Keratinocyte (primary cell): ENCODE measurements at regions not wholly inside any gene's neighbourhood (a gene's known extent, or its start where the extent isn't known, plus 50 kb on each side); places are given as distances from the start of the nearest gene placed in this dataset.

Source experiments
- DNase-seq: peaks from one replicate; pipeline ENCODE4 v3.0.0-alpha.2; 2011; ENCODE audit warnings: low read depth, missing footprints, low spot score
- FAIRE-seq: peaks from 2 replicates; lab custom pipeline; 2011; peaks lifted over from hg19 to GRCh38; lab: Jason Lieb, UNC
- H2AFZ ChIP-seq: 2 replicates; pipeline ENCODE4 v1.6.0; 2012; ENCODE audit warnings: low read length, control low read depth, inconsistent platforms; ENCODE audit not compliant: control insufficient read depth
- H3K27ac ChIP-seq: 2 replicates; pipeline ENCODE4 v1.5.1; 2011; ENCODE audit warnings: low read length; ENCODE audit not compliant: control insufficient read depth, insufficient read depth
- H3K27me3 ChIP-seq: 3 replicates; pipeline ENCODE4 v1.6.0; 2011; ENCODE audit warnings: low read length; ENCODE audit not compliant: control insufficient read depth, insufficient read depth; ENCODE audit errors: extremely low read depth
- H3K36me3 ChIP-seq, 2 experiments: 2 replicates in 1 of 2; 3 replicates in 1 of 2; pipeline ENCODE4 v1.5.1; 2011; ENCODE audit warnings: low read length in 2 of 2, mild to moderate bottlenecking in 1 of 2; ENCODE audit not compliant: control insufficient read depth in 2 of 2, insufficient read depth in 2 of 2; ENCODE audit errors: extremely low read depth in 1 of 2
- H3K4me1 ChIP-seq: 3 replicates; pipeline ENCODE4 v1.5.1; 2011; ENCODE audit warnings: low read length; ENCODE audit not compliant: control insufficient read depth, insufficient read depth; ENCODE audit errors: extremely low read depth
- H3K4me2 ChIP-seq: 3 replicates; pipeline ENCODE4 v1.6.0; 2011; ENCODE audit warnings: low read depth, low read length; ENCODE audit not compliant: control insufficient read depth, insufficient read depth; ENCODE audit errors: extremely low read depth
- H3K4me3 ChIP-seq, 3 experiments: fragments of 200-600 bp in 1 of 3; sonication (generic) in 1 of 3; 2 replicates in 2 of 3; 3 replicates in 1 of 3; pipeline ENCODE4 v1.5.1; 2011 to 2016; ENCODE audit warnings: low read length in 3 of 3, mild to moderate bottlenecking in 3 of 3, control low read depth in 2 of 3, inconsistent platforms in 1 of 3, low read depth in 1 of 3, mixed read lengths in 1 of 3, mixed run types in 1 of 3, moderate library complexity in 1 of 3; ENCODE audit not compliant: control insufficient read depth in 2 of 3, insufficient read depth in 2 of 3; ENCODE audit errors: extremely low read depth in 1 of 3
- H3K79me2 ChIP-seq: 2 replicates; pipeline ENCODE4 v1.6.0; 2012; ENCODE audit warnings: low read length; ENCODE audit not compliant: control insufficient read depth, insufficient read depth
- H3K9ac ChIP-seq: 3 replicates; pipeline ENCODE4 v1.6.0; 2011; ENCODE audit warnings: low read length; ENCODE audit not compliant: control insufficient read depth, insufficient read depth; ENCODE audit errors: extremely low read depth
- H3K9me1 ChIP-seq: 3 replicates; pipeline ENCODE4 v1.6.0; 2011; ENCODE audit warnings: low read length; ENCODE audit not compliant: control insufficient read depth, insufficient read depth; ENCODE audit errors: extremely low read depth
- H3K9me3 ChIP-seq: 2 replicates; pipeline ENCODE4 v1.5.1; 2012; ENCODE audit warnings: low read depth, low read length; ENCODE audit not compliant: control insufficient read depth
- H4K20me1 ChIP-seq: 3 replicates; pipeline ENCODE4 v1.6.0; 2011; ENCODE audit warnings: low read length; ENCODE audit not compliant: control insufficient read depth, insufficient read depth; ENCODE audit errors: extremely low read depth
- CTCF ChIP-seq, 3 experiments: IDR thresholded peaks in 1 of 3; conservative IDR thresholded peaks in 1 of 3; optimal IDR thresholded peaks in 1 of 3; 2 replicates in 2 of 3; 3 replicates in 1 of 3; pipeline versions ENCODE3 to v1.5.1; 2011; ENCODE audit warnings: low read length in 3 of 3, mild to moderate bottlenecking in 3 of 3, moderate library complexity in 2 of 3, control low read depth in 1 of 3, inconsistent platforms in 1 of 3; ENCODE audit not compliant: insufficient read depth in 2 of 3; ENCODE audit errors: extremely low read depth in 1 of 3
- EZH2 ChIP-seq: IDR thresholded peaks from one replicate; pipeline ENCODE4 v1.6.1; 2012; ENCODE audit warnings: inconsistent platforms, mild to moderate bottlenecking, low read length, moderate library complexity
- dilution Hi-C: fragments of 300-500 bp; cut with MboI; formaldehyde crosslinking; loops from one replicate; pipeline ENCODE4 v1.7.0; 2020; ENCODE audit warnings: low sequenced_read_pairs; ENCODE audit not compliant: extremely low pct_ligation_motif_present

GRCh38 chr3:181888234-181888633 lies 176.5 kb downstream of the SOX2 start:
- Histone ChIP-seq H2AFZ (no peak overlapping the region), H3K36me3 (no peaks in the 10 kb centered on the region)
- dilution Hi-C loops, result no loop called here

GRCh38 chr3:181892848-181893247 lies 181.1 kb downstream of the SOX2 start:
- no peak overlapping the region for H3K9ac ChIP-seq
- dilution Hi-C loops, result no loop called here
- no peak for TF ChIP-seq CTCF (optimal IDR thresholded peaks at IDR 0.05 in 1 of 3, IDR thresholded peaks at IDR 0.05 in 1 of 3, conservative IDR thresholded peaks at IDR 0.05 in 1 of 3; ENCODE audit: extremely low read depth in 1 of 3, insufficient read depth in 2 of 3, low read length in 3 of 3)
- TF ChIP-seq EZH2, result no peak
- no peak overlapping the region for H3K4me3 ChIP-seq
- H3K27me3 ChIP-seq, result no peaks in the 10 kb centered on the region
- H3K9me3 ChIP-seq, result no peaks in the 10 kb centered on the region
- H2AFZ ChIP-seq, result no peak overlapping the region
- no peak for FAIRE-seq
- no peak for DNase-seq
- no peaks in the 10 kb centered on the region for H3K9me1 ChIP-seq
- no peak overlapping the region for H3K27ac ChIP-seq
- no peaks in the 10 kb centered on the region for H3K36me3 ChIP-seq
- H3K79me2 ChIP-seq, result no peaks in the 10 kb centered on the region
- H4K20me1 ChIP-seq, result no peaks in the 10 kb centered on the region
- H3K4me1 ChIP-seq, result peaks cover 8% of the 10 kb centered on the region
- H3K4me2 ChIP-seq, result no peak overlapping the region

More at GRCh38 chr3:181888234-181888633, 176.5 kb downstream of the SOX2 start:
- H3K4me2 ChIP-seq, result peak overlapping the region; percentile 16
- H3K27ac ChIP-seq, result no peak overlapping the region
- H3K9me3 ChIP-seq, result no peaks in the 10 kb centered on the region
- no peaks in the 10 kb centered on the region for H3K9me1 ChIP-seq
- H3K9ac ChIP-seq, result no peak overlapping the region
- H4K20me1 ChIP-seq, result no peaks in the 10 kb centered on the region
- DNase-seq (no peak), FAIRE-seq (peak; percentile 76)
- H3K4me1 ChIP-seq, result peaks cover 23% of the 10 kb centered on the region
- TF ChIP-seq EZH2 (no peak), CTCF (optimal IDR thresholded peaks at IDR 0.05 in 1 of 3, IDR thresholded peaks at IDR 0.05 in 1 of 3, conservative IDR thresholded peaks at IDR 0.05 in 1 of 3; ENCODE audit: extremely low read depth in 1 of 3, insufficient read depth in 2 of 3, low read length in 3 of 3) (no peak)
- no peaks in the 10 kb centered on the region for H3K27me3 ChIP-seq
- H3K4me3 ChIP-seq, result no peak overlapping the region
- no peaks in the 10 kb centered on the region for H3K79me2 ChIP-seq
